HEK293 (cell line): ENCODE measurements at regions not wholly inside any gene's neighbourhood (a gene's known extent, or its start where the extent isn't known, plus 50 kb on each side); places are given as distances from the start of the nearest gene placed in this dataset.
"Not testable (repeated sequence)": the region's sequence is repeated elsewhere in the genome, so short reads cannot be mapped to it uniquely, and the experiment has no call there.

Experiments
- CTCF ChIA-PET: fragments of 350-600 bp; formaldehyde crosslinking; extraction: SDS; loops from one replicate; lab custom pipeline; 2021; ENCODE audit warnings: antibody characterized with exemption; lab: Yijun Ruan, JAX
- POLR2A ChIA-PET: fragments of 300-600 bp; formaldehyde crosslinking; extraction: SDS; loops from one replicate; lab custom pipeline; 2020; ENCODE audit warnings: antibody characterized with exemption, inconsistent platforms; lab: Yijun Ruan, JAX
- H3K27ac ChIP-seq: fragments of 200-500 bp; sonication (Bioruptor generic); 2 replicates; pipeline ENCODE4 v1.5.1; 2014; ENCODE audit warnings: low read depth, low read length, control low read depth, inconsistent platforms; ENCODE audit errors: extremely low read depth
- H3K36me3 ChIP-seq, 2 experiments: fragments of 200-500 bp in 1 of 2; sonication (Bioruptor generic) in 1 of 2; 1 replicate in 1 of 2; 2 replicates in 1 of 2; pipeline ENCODE4 v1.5.1; 2014 to 2017; ENCODE audit warnings: inconsistent platforms in 2 of 2, low read length in 2 of 2; ENCODE audit not compliant: control insufficient read depth in 2 of 2, insufficient read depth in 1 of 2
- H3K4me1 ChIP-seq: fragments of 200-500 bp; sonication (Bioruptor generic); 2 replicates; pipeline ENCODE4 v1.5.1; 2014; ENCODE audit warnings: mild to moderate bottlenecking, low read length, inconsistent platforms; ENCODE audit not compliant: control insufficient read depth, insufficient read depth
- H3K4me3 ChIP-seq: 2 replicates; pipeline ENCODE4 v1.5.1; 2011; ENCODE audit warnings: low read depth, mild to moderate bottlenecking, control low read depth, low read length, moderate library complexity
- H3K9me3 ChIP-seq: fragments of 200-500 bp; sonication (Bioruptor generic); 2 replicates; pipeline ENCODE4 v1.5.1; 2014; ENCODE audit warnings: low read depth, low read length, inconsistent platforms; ENCODE audit not compliant: control insufficient read depth, insufficient read depth
- AEBP2 ChIP-seq: fragments of 450-650 bp; formaldehyde crosslinking; IDR thresholded peaks from 2 replicates; pipeline ENCODE4 v1.5.1; 2016; ENCODE audit warnings: missing biosample characterization, missing genetic modification characterization, borderline replicate concordance
- HOXD13 ChIP-seq: sonication (generic); formaldehyde crosslinking; IDR thresholded peaks from 2 replicates; pipeline ENCODE4 v1.8.0; 2022; ENCODE audit warnings: missing genetic modification reagents, borderline replicate concordance
- MEIS1 ChIP-seq: sonication (generic); formaldehyde crosslinking; IDR thresholded peaks from 2 replicates; pipeline ENCODE4 v1.8.1; 2022; ENCODE audit warnings: missing genetic modification reagents, mild to moderate bottlenecking, borderline replicate concordance
- SCRT2 ChIP-seq: fragments of 450-650 bp; formaldehyde crosslinking; IDR thresholded peaks from 2 replicates; pipeline ENCODE4 v1.5.1; 2016; ENCODE audit warnings: missing biosample characterization, missing genetic modification characterization
- TRIM28 ChIP-seq: IDR thresholded peaks from 2 replicates; pipeline ENCODE4 v1.6.1; 2011; ENCODE audit warnings: low read length, control low read depth, borderline replicate concordance
- ZBTB1 ChIP-seq: fragments of 450-650 bp; formaldehyde crosslinking; IDR thresholded peaks from 2 replicates; pipeline ENCODE4 v1.5.1; 2016; ENCODE audit warnings: missing biosample characterization, missing genetic modification characterization
- ZFP37 ChIP-seq: fragments of 450-650 bp; formaldehyde crosslinking; IDR thresholded peaks from 2 replicates; pipeline ENCODE4 v1.5.1; 2016; ENCODE audit warnings: missing biosample characterization, missing genetic modification characterization
- ZNF155 ChIP-seq: fragments of 450-650 bp; formaldehyde crosslinking; IDR thresholded peaks from 2 replicates; pipeline ENCODE4 v1.5.1; 2016; ENCODE audit warnings: missing biosample characterization, missing genetic modification characterization
- ZNF157 ChIP-seq: fragments of 450-650 bp; formaldehyde crosslinking; IDR thresholded peaks from 2 replicates; pipeline ENCODE4 v1.5.1; 2016; ENCODE audit warnings: missing biosample characterization, missing genetic modification characterization
- ZNF366 ChIP-seq: fragments of 450-650 bp; formaldehyde crosslinking; conservative IDR thresholded peaks from 2 replicates; pipeline ENCODE4 v1.5.1; 2016; ENCODE audit warnings: missing biosample characterization, missing genetic modification characterization
- ZNF391 ChIP-seq: fragments of 450-650 bp; formaldehyde crosslinking; IDR thresholded peaks from 2 replicates; pipeline ENCODE4 v1.5.1; 2016; ENCODE audit warnings: low read depth, missing biosample characterization, missing genetic modification characterization, borderline replicate concordance
- ZNF548 ChIP-seq: fragments of 450-650 bp; formaldehyde crosslinking; IDR thresholded peaks from 2 replicates; pipeline ENCODE4 v1.5.1; 2016; ENCODE audit warnings: missing biosample characterization, missing genetic modification characterization
- ZNF585B ChIP-seq: fragments of 450-650 bp; formaldehyde crosslinking; IDR thresholded peaks from 2 replicates; pipeline ENCODE4 v1.5.1; 2016; ENCODE audit warnings: missing biosample characterization, missing genetic modification characterization
- ZNF670 ChIP-seq: fragments of 450-650 bp; formaldehyde crosslinking; IDR thresholded peaks from 2 replicates; pipeline ENCODE4 v1.5.1; 2016; ENCODE audit warnings: missing biosample characterization, missing genetic modification characterization, low read depth
- ZNF707 ChIP-seq: fragments of 450-650 bp; formaldehyde crosslinking; IDR thresholded peaks from 2 replicates; pipeline ENCODE4 v1.5.1; 2016; ENCODE audit warnings: missing biosample characterization, missing genetic modification characterization
- ZNF776 ChIP-seq: fragments of 450-650 bp; formaldehyde crosslinking; IDR thresholded peaks from 2 replicates; pipeline ENCODE4 v1.5.0; 2017; ENCODE audit warnings: missing biosample characterization, missing genetic modification characterization, borderline replicate concordance
- ZSCAN16 ChIP-seq: fragments of 450-650 bp; formaldehyde crosslinking; IDR thresholded peaks from 2 replicates; pipeline ENCODE4 v1.5.1; 2016; ENCODE audit warnings: missing biosample characterization, missing genetic modification characterization
- ZSCAN18 ChIP-seq: fragments of 450-650 bp; formaldehyde crosslinking; IDR thresholded peaks from 2 replicates; pipeline ENCODE4 v1.5.1; 2016; ENCODE audit warnings: missing biosample characterization, missing genetic modification characterization
- ZSCAN4 ChIP-seq: fragments of 450-650 bp; formaldehyde crosslinking; IDR thresholded peaks from 2 replicates; pipeline ENCODE4 v1.5.1; 2017; ENCODE audit warnings: missing biosample characterization, missing genetic modification characterization
- TF ChIP-seq, protein P1 (sequence below): fragments of 450-650 bp; formaldehyde crosslinking; IDR thresholded peaks from 2 replicates; pipeline ENCODE4; 2016; ENCODE audit warnings: missing biosample characterization, missing genetic modification characterization
- TF ChIP-seq, protein P2 (sequence below): fragments of 450-650 bp; formaldehyde crosslinking; IDR thresholded peaks from 2 replicates; pipeline ENCODE4 v1.5.1; 2016; ENCODE audit warnings: missing biosample characterization, missing genetic modification characterization
- TF ChIP-seq, protein P3 (sequence below): fragments of 450-650 bp; formaldehyde crosslinking; IDR thresholded peaks from 2 replicates; pipeline ENCODE4 v1.5.1; 2017; ENCODE audit warnings: missing biosample characterization, missing genetic modification characterization

- TF ChIP-seq, protein P1, sequence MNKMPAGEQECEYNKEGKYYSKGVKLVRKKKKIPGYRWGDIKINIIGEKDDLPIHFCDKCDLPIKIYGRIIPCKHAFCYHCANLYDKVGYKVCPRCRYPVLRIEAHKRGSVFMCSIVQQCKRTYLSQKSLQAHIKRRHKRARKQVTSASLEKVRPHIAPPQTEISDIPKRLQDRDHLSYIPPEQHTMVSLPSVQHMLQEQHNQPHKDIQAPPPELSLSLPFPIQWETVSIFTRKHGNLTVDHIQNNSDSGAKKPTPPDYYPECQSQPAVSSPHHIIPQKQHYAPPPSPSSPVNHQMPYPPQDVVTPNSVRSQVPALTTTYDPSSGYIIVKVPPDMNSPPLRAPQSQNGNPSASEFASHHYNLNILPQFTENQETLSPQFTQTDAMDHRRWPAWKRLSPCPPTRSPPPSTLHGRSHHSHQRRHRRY (tag by site-specific recombination), result no peak
- TF ChIP-seq ZSCAN16 (tag by site-specific recombination) (no peak), ZNF157 (tag by site-specific recombination) (no peak), ZNF707 (no peak)
These were observed 107.2 kb downstream of the SCG2 start (continued) for GRCh38 chr2:223494942-223495341.

GRCh38 chr2:223496853-223497252 is 105.3 kb downstream of the SCG2 start:
- H3K36me3 ChIP-seq, H3K4me3 ChIP-seq, H3K9me3 ChIP-seq, CTCF ChIA-PET, POLR2A ChIA-PET, H3K27ac ChIP-seq, H3K4me1 ChIP-seq: not testable (repeated sequence)

DNA sequence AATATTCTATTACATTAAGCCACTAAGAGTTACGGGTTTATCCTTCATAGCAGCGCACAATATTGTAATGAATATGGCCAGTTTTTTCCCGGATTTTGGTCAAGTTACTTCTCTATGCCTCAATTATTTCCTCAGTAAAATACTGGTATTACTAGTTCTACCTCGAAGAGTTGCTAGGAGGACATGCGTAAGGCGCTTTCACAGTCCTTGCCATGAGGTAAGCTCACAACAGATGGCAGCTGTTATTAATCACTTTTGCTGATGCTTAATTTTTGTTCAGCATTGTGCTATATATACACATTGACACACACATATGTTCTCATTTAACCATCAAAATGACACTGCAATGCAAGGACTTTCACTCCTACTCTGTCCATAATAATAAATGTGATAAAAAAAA is 101.5 kb downstream of the SCG2 start:
- ChIA-PET CTCF (no interaction called here), POLR2A (no interaction called here)
- H3K27ac ChIP-seq, result no peak overlapping the region
- no peaks in the 10 kb centered on the region for H3K36me3 ChIP-seq
- H3K4me1 ChIP-seq, result no peaks in the 10 kb centered on the region
- no peak for TF ChIP-seq ZNF155 (tag by site-specific recombination)
- TF ChIP-seq TRIM28, result no peak
- no peak for TF ChIP-seq AEBP2 (tag by site-specific recombination)
- no peak for TF ChIP-seq ZFP37 (tag by site-specific recombination)
- TF ChIP-seq ZSCAN4 (tag by site-specific recombination), result no peak
- TF ChIP-seq, protein P2, sequence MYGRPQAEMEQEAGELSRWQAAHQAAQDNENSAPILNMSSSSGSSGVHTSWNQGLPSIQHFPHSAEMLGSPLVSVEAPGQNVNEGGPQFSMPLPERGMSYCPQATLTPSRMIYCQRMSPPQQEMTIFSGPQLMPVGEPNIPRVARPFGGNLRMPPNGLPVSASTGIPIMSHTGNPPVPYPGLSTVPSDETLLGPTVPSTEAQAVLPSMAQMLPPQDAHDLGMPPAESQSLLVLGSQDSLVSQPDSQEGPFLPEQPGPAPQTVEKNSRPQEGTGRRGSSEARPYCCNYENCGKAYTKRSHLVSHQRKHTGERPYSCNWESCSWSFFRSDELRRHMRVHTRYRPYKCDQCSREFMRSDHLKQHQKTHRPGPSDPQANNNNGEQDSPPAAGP (tag by site-specific recombination), result no peak
- TF ChIP-seq ZNF776 (tag by site-specific recombination), result no peak
- TF ChIP-seq SCRT2 (tag by site-specific recombination), result no peak
- TF ChIP-seq ZNF585B, result no peak
- TF ChIP-seq ZNF548 (tag by site-specific recombination), result no peak
- TF ChIP-seq, protein P3, sequence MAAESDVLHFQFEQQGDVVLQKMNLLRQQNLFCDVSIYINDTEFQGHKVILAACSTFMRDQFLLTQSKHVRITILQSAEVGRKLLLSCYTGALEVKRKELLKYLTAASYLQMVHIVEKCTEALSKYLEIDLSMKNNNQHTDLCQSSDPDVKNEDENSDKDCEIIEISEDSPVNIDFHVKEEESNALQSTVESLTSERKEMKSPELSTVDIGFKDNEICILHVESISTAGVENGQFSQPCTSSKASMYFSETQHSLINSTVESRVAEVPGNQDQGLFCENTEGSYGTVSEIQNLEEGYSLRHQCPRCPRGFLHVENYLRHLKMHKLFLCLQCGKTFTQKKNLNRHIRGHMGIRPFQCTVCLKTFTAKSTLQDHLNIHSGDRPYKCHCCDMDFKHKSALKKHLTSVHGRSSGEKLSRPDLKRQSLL (tag by site-specific recombination), result no peak
- no peak overlapping the region for H3K4me3 ChIP-seq
- H3K9me3 ChIP-seq, result no peaks in the 10 kb centered on the region

- Histone ChIP-seq H3K9me3 (no peaks in the 10 kb centered on the region), H3K27ac (no peak overlapping the region), H3K4me1 (no peaks in the 10 kb centered on the region), H3K4me3 (no peak overlapping the region), H3K36me3 (no peaks in the 10 kb centered on the region)
- ChIA-PET POLR2A (no interaction called here), CTCF (interaction anchor here (0.6 to 0.7 kb wide), 2 partner anchors 24 to 536 kb away, joined by 3 to 5 read pairs; no protein-coding TSS in a partner anchor)
- TF ChIP-seq ZNF391 (tag by site-specific recombination) (no peak), ZNF366 (tag by site-specific recombination) (no peak), MEIS1 (CRISPR knock-in tag) (no peak), ZSCAN18 (no peak), ZNF670 (tag by site-specific recombination) (no peak), HOXD13 (CRISPR knock-in tag) (no peak), ZBTB1 (tag by site-specific recombination) (no peak)
These were observed 100.5 kb downstream of the SCG2 start for GRCh38 chr2:223501641-223502040.
